ENCODE measurements at regions not wholly inside any gene's neighbourhood (a gene's known extent, or its start where the extent isn't known, plus 50 kb on each side); places are given as distances from the start of the nearest gene placed in this dataset.

- ChIA-PET CTCF (no interaction called here), POLR2A (no interaction called here)
- peak; percentile 8 for DNase-seq (ENCODE audit: extremely low spot score)
- TF ChIP-seq CTBP1 (IDR thresholded peaks at IDR 0.05; ENCODE audit: borderline replicate concordance): no peak
- TF ChIP-seq BHLHE40 (IDR thresholded peaks at IDR 0.05; ENCODE audit: borderline replicate concordance): no peak
- TF ChIP-seq TARDBP (IDR thresholded peaks at IDR 0.05): no peak
- TF ChIP-seq FOXM1 (IDR thresholded peaks at IDR 0.05; ENCODE audit: borderline replicate concordance): no peak
- no peak for TF ChIP-seq FOXK2 (IDR thresholded peaks at IDR 0.05)
Measured at GRCh38 chr10:106175760-106176377, 988.6 kb downstream of the SORCS1 start.

- ChIA-PET POLR2A (no interaction called here), CTCF (no interaction called here)
- no peak for DNase-seq (ENCODE audit: extremely low spot score)
- no peak for TF ChIP-seq FOXK2 (IDR thresholded peaks at IDR 0.05)
- no peak for TF ChIP-seq CTBP1 (IDR thresholded peaks at IDR 0.05; ENCODE audit: borderline replicate concordance)
- TF ChIP-seq TARDBP (IDR thresholded peaks at IDR 0.05): no peak
- TF ChIP-seq ARNT (IDR thresholded peaks at IDR 0.05): no peak
- no peak for TF ChIP-seq ELF4 (IDR thresholded peaks at IDR 0.05)
- no peak for TF ChIP-seq L3MBTL2 (conservative IDR thresholded peaks at IDR 0.05)
- TF ChIP-seq ZNF384 (IDR thresholded peaks at IDR 0.05): no peak
- no peak for TF ChIP-seq FOXA1 (IDR thresholded peaks at IDR 0.05)
- TF ChIP-seq LEF1 (IDR thresholded peaks at IDR 0.05; ENCODE audit: borderline replicate concordance): no peak
- no peak for TF ChIP-seq BHLHE40 (IDR thresholded peaks at IDR 0.05; ENCODE audit: borderline replicate concordance)
- TF ChIP-seq PKNOX1 (IDR thresholded peaks at IDR 0.05): no peak
- TF ChIP-seq SP1 (IDR thresholded peaks at IDR 0.05): no peak
- TF ChIP-seq SUZ12 (IDR thresholded peaks at IDR 0.05): no peak
- no peak for TF ChIP-seq FOXM1 (IDR thresholded peaks at IDR 0.05; ENCODE audit: borderline replicate concordance)
- no peak for TF ChIP-seq HDGF (IDR thresholded peaks at IDR 0.05; ENCODE audit: borderline replicate concordance)
- no peak for TF ChIP-seq NFRKB (IDR thresholded peaks at IDR 0.05)
Measured at GRCh38 chr10:106173838-106174237, 990.7 kb downstream of the SORCS1 start.

- CTCF ChIA-PET: no interaction called here
- POLR2A ChIA-PET: no interaction called here
- no peak for DNase-seq (ENCODE audit: extremely low spot score)
- TF ChIP-seq HDGF (IDR thresholded peaks at IDR 0.05; ENCODE audit: borderline replicate concordance): no peak
- no peak for TF ChIP-seq ZNF384 (IDR thresholded peaks at IDR 0.05)
- TF ChIP-seq PKNOX1 (IDR thresholded peaks at IDR 0.05): no peak
- no peak for TF ChIP-seq NFRKB (IDR thresholded peaks at IDR 0.05)
- TF ChIP-seq FOXK2 (IDR thresholded peaks at IDR 0.05): no peak
- TF ChIP-seq FOXA1 (IDR thresholded peaks at IDR 0.05): no peak
- no peak for TF ChIP-seq CTBP1 (IDR thresholded peaks at IDR 0.05; ENCODE audit: borderline replicate concordance)
- TF ChIP-seq ELF4 (IDR thresholded peaks at IDR 0.05): no peak
- TF ChIP-seq LEF1 (IDR thresholded peaks at IDR 0.05; ENCODE audit: borderline replicate concordance): no peak
- no peak for TF ChIP-seq SUZ12 (IDR thresholded peaks at IDR 0.05)
- TF ChIP-seq TARDBP (IDR thresholded peaks at IDR 0.05): no peak
- TF ChIP-seq SP1 (IDR thresholded peaks at IDR 0.05): no peak
Measured at GRCh38 chr10:106169241-106169640, 995.3 kb downstream of the SORCS1 start.

- no peak for TF ChIP-seq SUZ12 (IDR thresholded peaks at IDR 0.05)
- ChIA-PET CTCF (interaction anchor here (0.6 kb wide), 2 partner anchors 12 to 1397 kb away, joined by 3 read pairs; no protein-coding TSS in a partner anchor), POLR2A (no interaction called here)
- no peak for DNase-seq (ENCODE audit: extremely low spot score)
Measured at GRCh38 chr10:106167946-106168345, 996.6 kb downstream of the SORCS1 start.

- TF ChIP-seq L3MBTL2 (conservative IDR thresholded peaks at IDR 0.05): no peak
- no peak for TF ChIP-seq FOXM1 (IDR thresholded peaks at IDR 0.05; ENCODE audit: borderline replicate concordance)
- TF ChIP-seq SUZ12 (IDR thresholded peaks at IDR 0.05): no peak
- TF ChIP-seq BHLHE40 (IDR thresholded peaks at IDR 0.05; ENCODE audit: borderline replicate concordance): no peak
- no peak for TF ChIP-seq PKNOX1 (IDR thresholded peaks at IDR 0.05)
- no peak for TF ChIP-seq LEF1 (IDR thresholded peaks at IDR 0.05; ENCODE audit: borderline replicate concordance)
- TF ChIP-seq FOXK2 (IDR thresholded peaks at IDR 0.05): no peak
- no peak for TF ChIP-seq TARDBP (IDR thresholded peaks at IDR 0.05)
- TF ChIP-seq NFRKB (IDR thresholded peaks at IDR 0.05): no peak
- no peak for TF ChIP-seq SP1 (IDR thresholded peaks at IDR 0.05)
- TF ChIP-seq HDGF (IDR thresholded peaks at IDR 0.05; ENCODE audit: borderline replicate concordance): no peak
- no peak for TF ChIP-seq FOXA1 (IDR thresholded peaks at IDR 0.05)
- CTCF ChIA-PET: no interaction called here
- no peak for DNase-seq (ENCODE audit: extremely low spot score)
- POLR2A ChIA-PET: no interaction called here
Measured at GRCh38 chr10:106158241-106158640, 1006.3 kb downstream of the SORCS1 start.

- TF ChIP-seq ELF4 (IDR thresholded peaks at IDR 0.05): no peak
- TF ChIP-seq CTBP1 (IDR thresholded peaks at IDR 0.05; ENCODE audit: borderline replicate concordance): no peak
- no peak for TF ChIP-seq LEF1 (IDR thresholded peaks at IDR 0.05; ENCODE audit: borderline replicate concordance)
- no peak for TF ChIP-seq FOXK2 (IDR thresholded peaks at IDR 0.05)
- no peak for TF ChIP-seq BHLHE40 (IDR thresholded peaks at IDR 0.05; ENCODE audit: borderline replicate concordance)
- TF ChIP-seq ZNF384 (IDR thresholded peaks at IDR 0.05): no peak
- no peak for TF ChIP-seq HDGF (IDR thresholded peaks at IDR 0.05; ENCODE audit: borderline replicate concordance)
- no peak for TF ChIP-seq FOXM1 (IDR thresholded peaks at IDR 0.05; ENCODE audit: borderline replicate concordance)
- POLR2A ChIA-PET: no interaction called here
- DNase-seq (ENCODE audit: extremely low spot score): no peak
- CTCF ChIA-PET: no interaction called here
Measured at GRCh38 chr10:106147021-106147420, 1017.5 kb downstream of the SORCS1 start.

- DNase-seq (ENCODE audit: extremely low spot score): no peak
- POLR2A ChIA-PET: no interaction called here
- CTCF ChIA-PET: no interaction called here
- no peak for TF ChIP-seq LEF1 (IDR thresholded peaks at IDR 0.05; ENCODE audit: borderline replicate concordance)
- TF ChIP-seq NFRKB (IDR thresholded peaks at IDR 0.05): no peak
- no peak for TF ChIP-seq SUZ12 (IDR thresholded peaks at IDR 0.05)
- TF ChIP-seq SP1 (IDR thresholded peaks at IDR 0.05): no peak
Measured at GRCh38 chr10:106139915-106140314, 1024.6 kb downstream of the SORCS1 start.

All from HEK293T (cell line).